ENCODE measurements at regions not wholly inside any gene's neighbourhood (a gene's known extent, or its start where the extent isn't known, plus 50 kb on each side); places are given as distances from the start of the nearest gene placed in this dataset.

DNA sequence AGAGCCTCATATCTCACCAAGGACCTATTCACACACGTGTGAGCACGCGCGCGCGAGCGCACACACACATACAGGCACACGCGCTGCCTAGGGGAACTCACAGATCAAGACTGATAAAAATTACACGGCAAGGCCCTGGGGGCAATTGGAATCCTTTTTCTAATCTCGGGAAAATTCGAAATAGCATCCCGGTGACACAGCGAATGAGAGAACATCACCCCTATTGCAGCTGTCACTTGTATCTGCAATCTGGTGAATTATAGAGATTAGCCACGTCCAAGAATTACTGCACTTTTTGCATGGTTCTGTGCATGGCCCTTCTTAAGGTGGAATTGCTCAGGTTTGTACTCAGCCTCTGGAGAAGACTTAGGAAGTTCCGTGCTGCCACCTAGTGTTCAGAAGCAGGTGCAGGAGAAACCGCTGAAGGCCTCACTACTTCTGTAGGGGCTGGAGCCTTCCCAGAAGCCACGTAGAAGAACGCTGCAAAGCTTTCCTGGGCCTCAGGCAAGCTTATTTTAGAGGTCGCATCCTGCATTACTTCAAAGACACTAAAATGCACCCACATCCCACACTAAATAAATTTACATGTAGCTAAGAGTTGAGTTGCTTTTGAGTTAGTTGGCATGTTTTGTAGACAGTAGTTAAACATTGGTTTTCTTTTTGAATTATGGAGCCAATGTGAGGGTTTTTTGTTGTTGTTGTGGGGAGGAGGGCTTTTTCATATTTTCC lies 229.2 kb upstream of the CAMK1G start:
- Histone ChIP-seq H3K4me1 (no peaks in the 10 kb centered on the region), H3K36me3 (no peaks in the 10 kb centered on the region), H3K27me3 (no peaks in the 10 kb centered on the region), H3K27ac (replicated peaks in 1 of 4) (no peak overlapping the region), H3K4me3 (no peak overlapping the region), H3K9me3 (no peaks in the 10 kb centered on the region)
- peak; percentile 92 for DNase-seq (ENCODE audit: extremely low spot score)
- 57% methylated on average over 19 of the region's 20 CpGs for WGBS
- intact Hi-C loops (cut with DNase I), result no loop called here
- TF ChIP-seq, protein P1, sequence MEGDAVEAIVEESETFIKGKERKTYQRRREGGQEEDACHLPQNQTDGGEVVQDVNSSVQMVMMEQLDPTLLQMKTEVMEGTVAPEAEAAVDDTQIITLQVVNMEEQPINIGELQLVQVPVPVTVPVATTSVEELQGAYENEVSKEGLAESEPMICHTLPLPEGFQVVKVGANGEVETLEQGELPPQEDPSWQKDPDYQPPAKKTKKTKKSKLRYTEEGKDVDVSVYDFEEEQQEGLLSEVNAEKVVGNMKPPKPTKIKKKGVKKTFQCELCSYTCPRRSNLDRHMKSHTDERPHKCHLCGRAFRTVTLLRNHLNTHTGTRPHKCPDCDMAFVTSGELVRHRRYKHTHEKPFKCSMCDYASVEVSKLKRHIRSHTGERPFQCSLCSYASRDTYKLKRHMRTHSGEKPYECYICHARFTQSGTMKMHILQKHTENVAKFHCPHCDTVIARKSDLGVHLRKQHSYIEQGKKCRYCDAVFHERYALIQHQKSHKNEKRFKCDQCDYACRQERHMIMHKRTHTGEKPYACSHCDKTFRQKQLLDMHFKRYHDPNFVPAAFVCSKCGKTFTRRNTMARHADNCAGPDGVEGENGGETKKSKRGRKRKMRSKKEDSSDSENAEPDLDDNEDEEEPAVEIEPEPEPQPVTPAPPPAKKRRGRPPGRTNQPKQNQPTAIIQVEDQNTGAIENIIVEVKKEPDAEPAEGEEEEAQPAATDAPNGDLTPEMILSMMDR (IDR thresholded peaks at IDR 0.05), result peak; percentile 36 to 77 (median 64)
- no peak for TF ChIP-seq POLR2A (IDR thresholded peaks at IDR 0.05; ENCODE audit: low read depth)

DNA sequence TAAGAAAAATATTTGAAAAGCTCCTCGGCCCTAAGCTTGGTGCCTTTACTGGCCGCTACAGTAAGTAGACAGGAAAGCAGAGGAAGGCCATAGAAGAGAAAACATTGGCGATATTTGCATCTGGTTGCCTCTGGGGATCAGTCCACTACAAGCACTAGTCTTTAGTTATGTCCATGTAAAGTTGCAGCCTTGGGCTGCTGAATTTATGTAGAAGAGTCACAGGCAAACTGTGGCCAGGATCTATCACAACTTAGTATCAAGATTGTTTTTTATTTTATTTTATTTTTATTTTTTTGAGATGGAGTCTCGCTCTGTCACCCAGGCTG lies 228.7 kb upstream of the CAMK1G start:
- Histone ChIP-seq H3K9me3 (no peaks in the 10 kb centered on the region), H3K4me1 (no peaks in the 10 kb centered on the region), H3K27ac (replicated peaks in 1 of 4) (no peak overlapping the region), H3K36me3 (no peaks in the 10 kb centered on the region), H3K27me3 (no peaks in the 10 kb centered on the region), H3K4me3 (no peak overlapping the region)
- DNase-seq (ENCODE audit: extremely low spot score), result peak; percentile 21
- WGBS, result 82% methylated on average over 4 of the region's 4 CpGs
- intact Hi-C loops (cut with DNase I), result no loop called here
- no peak for TF ChIP-seq POLR2AphosphoS5 (IDR thresholded peaks at IDR 0.05)
- TF ChIP-seq POLR2A (IDR thresholded peaks at IDR 0.05; ENCODE audit: low read depth), result no peak
- TF ChIP-seq, protein P1 (IDR thresholded peaks at IDR 0.05), result no peak
- no peak for TF ChIP-seq EP300 (IDR thresholded peaks at IDR 0.05)

GRCh38 chr1:209355415-209355814 lies 228.1 kb upstream of the CAMK1G start:
- H3K4me3 ChIP-seq, result no peak overlapping the region
- TF ChIP-seq, protein P1 (IDR thresholded peaks at IDR 0.05), result no peak
- no peak for TF ChIP-seq POLR2A (IDR thresholded peaks at IDR 0.05; ENCODE audit: low read depth)
- TF ChIP-seq EP300 (IDR thresholded peaks at IDR 0.05), result no peak
- no peak for TF ChIP-seq POLR2AphosphoS5 (IDR thresholded peaks at IDR 0.05)
- no peaks in the 10 kb centered on the region for H3K27me3 ChIP-seq
- no peak overlapping the region for H3K27ac ChIP-seq (replicated peaks in 1 of 4)
- H3K9me3 ChIP-seq, result no peaks in the 10 kb centered on the region
- no peaks in the 10 kb centered on the region for H3K4me1 ChIP-seq
- 91% methylated on average over 4 of the region's 4 CpGs for WGBS
- peak; percentile 39 for DNase-seq (ENCODE audit: extremely low spot score)
- no peaks in the 10 kb centered on the region for H3K36me3 ChIP-seq
- intact Hi-C loops (cut with DNase I), result no loop called here

DNA sequence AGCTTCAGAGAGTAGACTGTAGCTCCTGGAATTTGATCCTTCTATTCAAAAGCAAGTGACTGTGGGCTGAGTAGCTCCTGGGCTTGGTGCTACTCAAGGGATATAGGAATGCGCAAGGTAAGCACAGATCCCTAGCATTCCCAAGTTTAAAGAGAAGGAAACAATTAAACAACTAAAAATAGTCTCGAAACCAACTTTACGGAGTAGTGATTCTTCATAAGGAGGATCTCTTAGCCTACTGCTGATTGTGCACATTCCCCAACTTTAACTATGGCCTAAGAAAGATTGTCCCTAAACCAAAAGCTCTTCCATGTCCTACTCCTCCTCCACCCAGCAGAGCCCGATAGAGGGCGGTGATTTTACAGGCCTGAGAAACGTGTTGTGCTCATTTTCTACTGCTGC lies 226.5 kb upstream of the CAMK1G start:
- Histone ChIP-seq H3K27me3 (no peaks in the 10 kb centered on the region), H3K4me1 (no peaks in the 10 kb centered on the region), H3K27ac (replicated peaks in 1 of 4) (no peak overlapping the region), H3K9me3 (no peaks in the 10 kb centered on the region), H3K36me3 (no peaks in the 10 kb centered on the region), H3K4me3 (no peak overlapping the region)
- WGBS, result 91% methylated on average over 6 of the region's 6 CpGs
- DNase-seq (ENCODE audit: extremely low spot score), result no peak
- TF ChIP-seq EP300 (IDR thresholded peaks at IDR 0.05) (no peak), POLR2AphosphoS5 (IDR thresholded peaks at IDR 0.05) (no peak), POLR2A (IDR thresholded peaks at IDR 0.05; ENCODE audit: low read depth) (no peak)
- TF ChIP-seq, protein P1 (IDR thresholded peaks at IDR 0.05), result no peak
- intact Hi-C loops (cut with DNase I), result no loop called here

- no peaks in the 10 kb centered on the region for H3K36me3 ChIP-seq
- intact Hi-C loops (cut with DNase I), result no loop called here
- no peak overlapping the region for H3K4me3 ChIP-seq
- WGBS, result 68% methylated on average over 4 of the region's 4 CpGs
- H3K9me3 ChIP-seq, result no peaks in the 10 kb centered on the region
- no peak for DNase-seq (ENCODE audit: extremely low spot score)
- H3K4me1 ChIP-seq, result no peaks in the 10 kb centered on the region
- no peak overlapping the region for H3K27ac ChIP-seq (replicated peaks in 1 of 4)
- no peaks in the 10 kb centered on the region for H3K27me3 ChIP-seq
- no peak for TF ChIP-seq POLR2A (IDR thresholded peaks at IDR 0.05; ENCODE audit: low read depth)
- TF ChIP-seq EP300 (IDR thresholded peaks at IDR 0.05), result no peak
- TF ChIP-seq, protein P1 (IDR thresholded peaks at IDR 0.05), result no peak
- TF ChIP-seq POLR2AphosphoS5 (IDR thresholded peaks at IDR 0.05), result no peak
Observed at GRCh38 chr1:209363112-209363511, 220.4 kb upstream of the CAMK1G start.
